ENCODE measurements at regions not wholly inside any gene's neighbourhood (a gene's known extent, or its start where the extent isn't known, plus 50 kb on each side); places are given as distances from the start of the nearest gene placed in this dataset.

DNA sequence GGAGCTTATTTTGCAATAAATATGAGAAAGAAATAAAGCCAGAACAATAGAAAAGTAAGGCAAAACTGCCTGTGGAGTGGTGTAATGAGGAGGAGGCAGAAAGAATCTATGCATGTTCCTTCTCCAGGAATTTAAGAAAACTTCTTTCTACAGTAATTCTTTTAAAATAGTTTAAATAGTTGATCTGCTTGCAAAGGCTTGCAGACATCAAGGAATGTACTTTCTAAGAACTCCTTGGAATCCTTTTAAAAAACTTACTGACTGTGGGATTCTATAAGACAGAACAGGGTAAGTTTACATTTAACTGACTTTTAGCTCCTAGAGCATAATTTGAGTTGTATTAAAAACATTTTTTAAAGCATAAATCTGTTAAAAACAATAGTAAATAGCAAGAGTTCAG lies 63.2 kb upstream of the ALB start:
- CTCF ChIA-PET (ENCODE audit: partially characterized antibody), result interaction anchor here (0.6 to 6.2 kb wide), 58 partner anchors 9 to 834 kb away, joined by 3 to 49 read pairs (median 4); partner anchors contain the start of gene AFP

More for the DNA sequence above, 63.2 kb upstream of the ALB start:
- Histone ChIP-seq H2AFZ (ENCODE audit: low read length) (no peak overlapping the region), H3K56ac (replicated peaks; ENCODE audit: insufficient read length, low read depth, low read length) (no peak overlapping the region), H4K20me1 (replicated peaks in 1 of 2; ENCODE audit: control insufficient read depth in 1 of 2, insufficient read depth in 2 of 2, low read length in 2 of 2) (no peaks in the 10 kb centered on the region), H3K4me2 (ENCODE audit: insufficient read depth in 1 of 2, low read depth in 2 of 2, low read length in 2 of 2) (no peak overlapping the region), H2BK20ac (ENCODE audit: low read length) (no peak overlapping the region), H3K23me2 (ENCODE audit: low read depth, low read length) (no peaks in the 10 kb centered on the region), H4K8ac (ENCODE audit: extremely low read depth, insufficient read depth, low read length) (no peak overlapping the region), H3K27ac (ENCODE audit: low read depth, low read length) (no peak overlapping the region), H3K18ac (ENCODE audit: extremely low read depth, low read length) (no peak overlapping the region), H3K23ac (ENCODE audit: insufficient read length) (no peak overlapping the region), H3K36me3 (ENCODE audit: control insufficient read depth in 2 of 4, insufficient read depth in 4 of 4, low read length in 3 of 4) (no peaks in the 10 kb centered on the region), H3K4me1 (replicated peaks in 1 of 4; ENCODE audit: control insufficient read depth in 3 of 4, insufficient read depth in 4 of 4, low read length in 3 of 4) (peaks cover 0 to 5% (median 1%) of the 10 kb centered on the region in 4 experiments; a peak in 4 of 7 replicates), H3K27me3 (replicated peaks in 1 of 4; ENCODE audit: control insufficient read depth in 3 of 4, extremely low read depth in 1 of 4, insufficient read depth in 3 of 4, low read length in 3 of 4) (no peaks in the 10 kb centered on the region), H2BK5ac (ENCODE audit: low read depth, low read length) (no peak overlapping the region), H3K9me3 (ENCODE audit: insufficient read depth in 2 of 2, low read depth in 1 of 2, low read length in 1 of 2) (0 out of 4 replicates have a peak, but pooled peaks cover 0 to 7% of the 10 kb centered on the region in 2 experiments), H3K4ac (replicated peaks; ENCODE audit: insufficient read length, low read depth, low read length) (no peak overlapping the region), H3K9ac (replicated peaks in 1 of 4; ENCODE audit: extremely low read depth in 1 of 4, low read depth in 3 of 4, low read length in 3 of 4) (no peak overlapping the region), H2AK5ac (ENCODE audit: low read depth, low read length) (no peak overlapping the region), H2BK120ac (replicated peaks; ENCODE audit: low read depth, low read length) (no peak overlapping the region), H2BK12ac (ENCODE audit: low read depth, low read length) (no peak overlapping the region), H3K79me2 (ENCODE audit: control insufficient read depth in 1 of 2, insufficient read depth in 2 of 2, low read length in 2 of 2) (no peaks in the 10 kb centered on the region), H4K5ac (ENCODE audit: insufficient read length, low read depth, low read length) (no peak overlapping the region), H3K4me3 (ENCODE audit: extremely low read depth in 1 of 4, insufficient read depth in 2 of 4, low read depth in 3 of 4, low read length in 4 of 4) (no peak overlapping the region), H4K91ac (replicated peaks; ENCODE audit: insufficient read length, low read length) (no peak overlapping the region), H3K79me1 (ENCODE audit: low read depth, low read length) (no peaks in the 10 kb centered on the region), H2BK15ac (ENCODE audit: low read length) (no peak overlapping the region), H3K14ac (ENCODE audit: insufficient read length) (no peak overlapping the region)
- FAIRE-seq, result no peak
- POLR2A ChIA-PET (ENCODE audit: partially characterized antibody), result no interaction called here
- TF ChIP-seq BCL11A (IDR thresholded peaks at IDR 0.05; ENCODE audit: low read depth in 2 of 2, low read length in 2 of 2) (no peak), PHF8 (conservative IDR thresholded peaks at IDR 0.05; ENCODE audit: low read depth, low read length) (no peak), SIN3A (conservative IDR thresholded peaks at IDR 0.05 in 1 of 2, IDR thresholded peaks at IDR 0.05 in 1 of 2; ENCODE audit: low read depth in 1 of 2, low read length in 2 of 2) (no peak), POLR2AphosphoS5 (IDR thresholded peaks at IDR 0.05; ENCODE audit: low read depth, low read length) (no peak), SP2 (IDR thresholded peaks at IDR 0.05; ENCODE audit: low read length) (no peak), NANOG (IDR thresholded peaks at IDR 0.05; ENCODE audit: insufficient read depth, low read depth, low read length, poor library complexity, severe bottlenecking) (no peak), SUZ12 (IDR thresholded peaks at IDR 0.05; ENCODE audit: low read length) (no peak), ASH2L (IDR thresholded peaks at IDR 0.05; ENCODE audit: low read length) (no peak), CTBP2 (IDR thresholded peaks at IDR 0.05; ENCODE audit: borderline replicate concordance, insufficient read depth, insufficient read length, low read length) (no peak), GTF2F1 (IDR thresholded peaks at IDR 0.05; ENCODE audit: borderline replicate concordance, low read depth, low read length) (no peak)
- DNase-seq (ENCODE audit: low read depth in 1 of 2, low spot score in 2 of 2), result no peak
